Esophagus muscularis mucosa (tissue), 3 donors: ENCODE measurements at regions not wholly inside any gene's neighbourhood (a gene's known extent, or its start where the extent isn't known, plus 50 kb on each side); places are given as distances from the start of the nearest gene placed in this dataset.

Experiments used
- CTCF ChIP-seq, 3 experiments: fragments of 200-600 bp in 2 of 3; fragments of 450-650 bp in 1 of 3; sonication (generic) in 2 of 3; IDR thresholded peaks; one replicate each; pipeline ENCODE4 v1.5.1; 2017 to 2019; ENCODE audit warnings: antibody characterized with exemption in 3 of 3, mild to moderate bottlenecking in 2 of 3, moderate library complexity in 1 of 3
- POLR2A ChIP-seq: fragments of 450-650 bp; IDR thresholded peaks from one replicate; pipeline ENCODE4 v1.6.1; 2017; ENCODE audit warnings: antibody characterized with exemption, moderate library complexity, mild to moderate bottlenecking, low read depth
- POLR2AphosphoS5 ChIP-seq, 2 donors: sonication (generic); formaldehyde crosslinking; IDR thresholded peaks; one replicate each; pipeline ENCODE4 v1.6.1; 2017; ENCODE audit warnings: antibody characterized with exemption in 2 of 2

GRCh38 chr2:145764631-145765030 lies 1244.7 kb upstream of the ZEB2 start:
- no peak for TF ChIP-seq CTCF (IDR thresholded peaks at IDR 0.05)
- no peak for TF ChIP-seq POLR2AphosphoS5 (IDR thresholded peaks at IDR 0.05)
- TF ChIP-seq POLR2A: no peak
